ENCODE measurements at regions not wholly inside any gene's neighbourhood (a gene's known extent, or its start where the extent isn't known, plus 50 kb on each side); places are given as distances from the start of the nearest gene placed in this dataset.

GRCh38 chr4:165723051-165723795 lies 149.8 kb upstream of the TLL1 start:
- TF ChIP-seq CTCF (optimal IDR thresholded peaks at IDR 0.05 in 1 of 3, IDR thresholded peaks at IDR 0.05 in 1 of 3, conservative IDR thresholded peaks at IDR 0.05 in 1 of 3; ENCODE audit: extremely low read depth in 1 of 3, insufficient read depth in 2 of 3, low read length in 3 of 3) (no peak), EZH2 (IDR thresholded peaks at IDR 0.05; ENCODE audit: low read length) (no peak)
- dilution Hi-C loops (cut with MboI; ENCODE audit: extremely low pct_ligation_motif_present, low sequenced_read_pairs), result no loop called here
- H3K79me2 ChIP-seq (ENCODE audit: control insufficient read depth, insufficient read depth, low read length), result no peaks in the 10 kb centered on the region
- H3K9me1 ChIP-seq (ENCODE audit: control insufficient read depth, extremely low read depth, insufficient read depth, low read length), result no peaks in the 10 kb centered on the region
- no peaks in the 10 kb centered on the region for H3K27me3 ChIP-seq (ENCODE audit: control insufficient read depth, extremely low read depth, insufficient read depth, low read length)
- no peaks in the 10 kb centered on the region for H3K4me1 ChIP-seq (ENCODE audit: control insufficient read depth, extremely low read depth, insufficient read depth, low read length)
- no peak overlapping the region for H3K4me2 ChIP-seq (ENCODE audit: control insufficient read depth, extremely low read depth, insufficient read depth, low read depth, low read length)
- H3K4me3 ChIP-seq (ENCODE audit: control insufficient read depth in 2 of 3, extremely low read depth in 1 of 3, insufficient read depth in 2 of 3, low read depth in 1 of 3, low read length in 3 of 3), result no peak overlapping the region
- no peak overlapping the region for H2AFZ ChIP-seq (ENCODE audit: control insufficient read depth, low read length)
- H3K36me3 ChIP-seq (ENCODE audit: control insufficient read depth in 2 of 2, extremely low read depth in 1 of 2, insufficient read depth in 2 of 2, low read length in 2 of 2), result no peaks in the 10 kb centered on the region
- DNase-seq (ENCODE audit: low read depth, low spot score) (no peak), FAIRE-seq (no peak)
- H3K9ac ChIP-seq (ENCODE audit: control insufficient read depth, extremely low read depth, insufficient read depth, low read length), result no peak overlapping the region
- no peaks in the 10 kb centered on the region for H3K9me3 ChIP-seq (ENCODE audit: control insufficient read depth, low read depth, low read length)
- H4K20me1 ChIP-seq (ENCODE audit: control insufficient read depth, extremely low read depth, insufficient read depth, low read length), result no peaks in the 10 kb centered on the region
- H3K27ac ChIP-seq (ENCODE audit: control insufficient read depth, insufficient read depth, low read length), result no peak overlapping the region

GRCh38 chr4:165724786-165725185 lies 148.3 kb upstream of the TLL1 start:
- Histone ChIP-seq H3K9me3 (ENCODE audit: control insufficient read depth, low read depth, low read length) (no peaks in the 10 kb centered on the region), H3K27me3 (ENCODE audit: control insufficient read depth, extremely low read depth, insufficient read depth, low read length) (no peaks in the 10 kb centered on the region), H3K27ac (ENCODE audit: control insufficient read depth, insufficient read depth, low read length) (no peak overlapping the region), H3K4me3 (ENCODE audit: control insufficient read depth in 2 of 3, extremely low read depth in 1 of 3, insufficient read depth in 2 of 3, low read depth in 1 of 3, low read length in 3 of 3) (no peak overlapping the region), H3K36me3 (ENCODE audit: control insufficient read depth in 2 of 2, extremely low read depth in 1 of 2, insufficient read depth in 2 of 2, low read length in 2 of 2) (no peaks in the 10 kb centered on the region), H3K79me2 (ENCODE audit: control insufficient read depth, insufficient read depth, low read length) (no peaks in the 10 kb centered on the region), H3K9me1 (ENCODE audit: control insufficient read depth, extremely low read depth, insufficient read depth, low read length) (no peaks in the 10 kb centered on the region), H3K9ac (ENCODE audit: control insufficient read depth, extremely low read depth, insufficient read depth, low read length) (no peak overlapping the region), H3K4me2 (ENCODE audit: control insufficient read depth, extremely low read depth, insufficient read depth, low read depth, low read length) (no peak overlapping the region), H4K20me1 (ENCODE audit: control insufficient read depth, extremely low read depth, insufficient read depth, low read length) (no peaks in the 10 kb centered on the region), H2AFZ (ENCODE audit: control insufficient read depth, low read length) (no peak overlapping the region), H3K4me1 (ENCODE audit: control insufficient read depth, extremely low read depth, insufficient read depth, low read length) (no peaks in the 10 kb centered on the region)
- DNase-seq (ENCODE audit: low read depth, low spot score), result no peak
- FAIRE-seq, result no peak
- no peak for TF ChIP-seq CTCF (optimal IDR thresholded peaks at IDR 0.05 in 1 of 3, IDR thresholded peaks at IDR 0.05 in 1 of 3, conservative IDR thresholded peaks at IDR 0.05 in 1 of 3; ENCODE audit: extremely low read depth in 1 of 3, insufficient read depth in 2 of 3, low read length in 3 of 3)
- TF ChIP-seq EZH2 (IDR thresholded peaks at IDR 0.05; ENCODE audit: low read length), result no peak
- dilution Hi-C loops (cut with MboI; ENCODE audit: extremely low pct_ligation_motif_present, low sequenced_read_pairs), result no loop called here
